ENCODE measurements at regions not wholly inside any gene's neighbourhood (a gene's known extent, or its start where the extent isn't known, plus 50 kb on each side); places are given as distances from the start of the nearest gene placed in this dataset.

DNA sequence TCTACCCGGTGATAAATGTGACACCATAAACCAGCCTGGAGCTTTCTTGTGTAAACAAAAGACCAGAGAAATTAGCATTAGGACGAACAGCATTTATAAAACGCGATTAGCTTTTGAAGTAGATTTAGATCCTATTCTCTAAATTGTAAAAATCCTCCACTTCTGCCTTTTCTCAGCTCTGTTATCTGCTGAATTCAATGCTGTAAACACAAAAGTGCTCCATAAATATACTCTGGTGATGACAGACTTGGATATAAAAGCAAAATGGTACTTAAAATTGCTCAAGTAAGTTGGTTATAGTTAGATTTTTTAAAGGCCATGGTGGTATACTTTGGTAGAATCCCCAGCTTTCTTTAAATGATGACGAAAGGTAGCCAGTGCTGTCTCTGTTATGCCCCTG is 114.6 kb upstream of the RMST start:
- no peak for DNase-seq

DNA sequence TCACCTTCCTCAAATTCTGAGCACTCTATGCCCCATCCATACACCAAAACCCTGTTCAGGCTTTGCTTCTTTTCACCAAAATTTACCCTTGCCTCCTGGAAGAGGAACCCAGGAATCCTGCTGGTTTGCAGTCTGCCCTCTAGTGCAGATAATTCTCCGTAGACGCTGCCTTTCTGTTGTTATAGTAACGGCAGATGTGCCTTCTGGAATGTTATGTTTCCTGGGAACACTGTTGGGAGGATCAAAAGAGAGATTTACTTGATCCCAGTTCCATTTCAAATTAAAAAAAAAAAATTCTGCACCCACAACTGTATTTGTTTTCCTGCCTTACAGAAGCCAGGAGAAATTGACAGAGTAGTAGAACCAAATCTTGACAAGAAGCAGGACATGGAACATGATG is 104.2 kb upstream of the RMST start:
- DNase-seq, result no peak

DNA sequence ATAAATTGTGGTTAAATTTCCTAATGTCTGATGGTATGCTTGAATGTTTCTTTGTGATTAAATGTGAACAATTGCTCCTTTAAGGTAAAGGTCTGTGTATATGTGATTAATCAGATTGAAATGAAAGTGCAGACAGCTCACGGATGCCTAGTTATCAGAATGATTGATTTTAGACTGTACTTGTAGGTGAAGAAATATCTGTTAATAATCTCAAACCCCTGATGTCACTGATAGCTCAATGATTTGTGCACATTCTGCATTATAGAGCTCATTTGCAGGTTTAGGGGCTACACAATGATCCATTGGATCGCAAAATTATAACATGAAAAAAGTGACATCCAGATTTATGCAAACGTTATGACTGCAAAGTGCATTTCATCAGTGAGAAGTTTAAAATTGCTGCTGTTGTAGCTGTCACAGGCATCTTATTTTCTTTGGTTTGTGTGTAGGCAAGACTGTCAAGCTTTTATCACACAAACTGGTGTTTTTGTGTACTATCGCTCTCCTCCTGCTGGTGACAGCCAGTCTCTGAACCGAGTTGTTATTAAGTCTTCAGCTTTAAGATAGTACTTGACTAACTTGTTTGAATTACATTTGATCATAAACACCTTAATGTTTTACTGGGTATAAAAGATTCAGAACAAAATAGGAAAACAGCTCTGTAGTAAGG is 103.4 kb upstream of the RMST start:
- DNase-seq, result no peak

DNA sequence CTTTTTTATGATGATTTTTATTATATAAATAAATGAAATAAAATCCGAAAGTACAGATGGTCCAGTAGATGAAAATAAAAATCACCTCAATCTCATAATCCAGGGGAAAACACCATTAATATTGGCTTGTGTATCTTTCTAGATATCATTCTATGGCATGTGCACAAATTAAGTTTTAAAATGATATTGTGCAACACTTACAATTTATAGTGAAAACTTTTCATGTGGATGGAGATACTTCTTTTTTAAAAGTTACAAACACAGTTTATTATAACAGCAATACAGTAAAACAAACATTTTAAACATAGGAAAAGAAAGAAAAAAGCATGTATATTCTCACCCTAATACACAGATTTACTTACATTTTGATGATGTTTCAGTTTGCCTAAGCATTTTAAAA is 98.9 kb upstream of the RMST start:
- no peak for DNase-seq

DNA sequence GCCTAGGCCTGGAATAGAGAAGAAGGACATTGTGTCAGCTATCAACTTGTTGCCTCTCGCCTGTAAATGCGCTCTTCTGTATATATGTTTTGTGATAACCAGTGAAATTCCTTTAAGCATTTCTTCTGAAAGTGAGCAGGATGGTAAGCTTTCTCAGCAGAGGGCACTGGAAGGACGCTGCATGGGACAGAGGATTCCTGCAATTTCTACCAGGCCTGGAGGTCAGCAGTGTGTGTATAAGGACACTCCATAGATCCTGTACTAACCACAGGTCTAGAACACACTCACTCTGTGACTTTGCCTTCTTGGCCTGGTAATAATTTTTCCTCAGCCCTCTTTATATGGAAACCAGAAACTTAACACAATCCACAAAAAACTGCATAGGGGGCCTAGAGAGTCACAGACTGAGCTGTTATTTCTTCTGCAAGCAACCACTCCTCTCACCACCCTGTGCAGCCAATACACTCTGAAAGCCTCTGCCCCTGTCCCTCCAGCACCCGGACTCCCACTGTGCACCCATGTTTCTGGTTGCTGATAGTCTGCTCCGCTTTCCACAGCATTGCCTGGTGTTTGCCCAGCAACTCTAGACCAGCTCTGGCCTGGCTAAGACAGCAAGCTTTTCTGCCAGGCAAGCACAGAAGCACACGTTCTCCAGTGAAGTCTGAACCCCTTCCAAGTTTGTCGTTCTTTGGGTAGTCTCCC is 94.0 kb upstream of the RMST start:
- no peak for DNase-seq

DNA sequence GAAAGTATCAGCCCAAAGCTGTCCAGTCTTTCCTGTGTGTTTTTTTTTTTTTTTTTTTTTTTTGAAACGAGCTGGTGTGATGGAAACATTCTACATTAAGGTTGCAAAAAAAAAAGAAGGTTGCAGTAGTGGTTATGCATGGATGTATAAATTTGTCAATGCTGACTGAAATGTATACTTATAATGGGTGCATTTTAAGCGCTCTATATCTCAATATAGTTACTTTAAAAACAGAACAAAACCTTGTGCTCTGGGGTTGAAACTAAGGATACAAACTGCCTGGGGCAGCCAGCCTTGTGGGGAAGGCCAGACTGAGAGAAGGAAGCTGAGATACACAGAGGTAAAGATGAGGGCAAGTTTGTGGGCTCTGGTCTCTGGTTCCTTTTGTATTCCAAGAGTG is 87.3 kb upstream of the RMST start:
- DNase-seq, result no peak

DNA sequence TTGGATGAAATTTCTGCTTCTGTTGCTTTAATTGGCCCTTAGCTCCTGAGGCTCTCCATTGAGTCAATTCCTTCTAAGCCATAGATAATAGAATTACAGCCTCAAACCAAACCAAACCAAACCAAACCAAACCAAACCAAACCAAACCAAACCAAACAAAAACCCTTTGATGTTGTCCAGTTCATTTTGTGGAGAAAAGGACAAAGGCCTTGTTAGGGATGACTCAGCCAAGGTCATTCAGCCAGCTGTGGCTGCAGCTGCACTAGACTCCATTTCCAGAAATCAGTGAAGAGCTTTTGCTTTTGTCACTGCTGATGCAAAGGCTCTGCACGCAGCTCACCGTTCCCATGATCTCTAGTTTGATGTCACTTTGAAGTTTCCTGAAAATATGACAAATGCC is 82.2 kb upstream of the RMST start:
- no peak for DNase-seq

DNA sequence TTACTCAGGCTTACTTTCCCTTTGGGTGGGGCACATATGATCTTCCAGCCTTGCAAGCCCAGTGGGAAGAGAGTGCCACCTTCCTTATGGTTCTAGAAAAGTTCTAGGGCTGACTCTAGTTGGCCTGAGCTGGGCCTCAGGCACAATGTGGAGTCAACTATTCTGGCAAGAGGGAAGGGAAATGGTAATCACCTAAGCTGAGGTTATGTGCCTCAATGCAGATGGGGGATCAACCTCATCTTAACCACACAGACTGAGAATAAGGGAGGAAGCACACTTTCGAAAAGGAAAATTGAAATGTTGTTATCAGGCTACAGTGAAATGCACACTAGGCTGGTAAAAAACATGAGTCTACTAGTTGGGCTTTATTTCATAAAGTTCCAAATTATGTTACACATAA is 77.5 kb upstream of the RMST start:
- no peak for DNase-seq

DNA sequence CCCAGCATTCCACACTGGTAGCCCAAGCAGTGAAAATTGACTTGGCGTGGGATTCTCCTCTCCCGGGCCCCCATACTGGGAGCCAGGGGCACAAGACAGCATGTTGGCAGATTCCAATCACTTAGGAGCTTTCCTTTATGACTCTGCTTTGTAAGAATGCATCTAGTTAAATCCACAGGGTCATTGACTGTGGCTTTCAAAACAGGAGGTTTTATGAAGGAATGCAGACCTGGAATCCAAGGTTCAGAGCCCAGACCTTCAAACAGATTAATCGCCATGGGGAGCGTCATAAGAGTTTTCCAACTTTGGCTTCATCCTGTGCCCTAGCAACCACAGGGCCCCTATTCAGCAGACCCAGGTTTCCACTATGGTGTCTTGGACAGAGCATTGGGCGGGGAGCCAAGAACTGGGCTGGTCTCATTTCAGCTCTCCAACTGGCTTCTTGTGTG is 76.4 kb upstream of the RMST start:
- DNase-seq, result no peak

DNA sequence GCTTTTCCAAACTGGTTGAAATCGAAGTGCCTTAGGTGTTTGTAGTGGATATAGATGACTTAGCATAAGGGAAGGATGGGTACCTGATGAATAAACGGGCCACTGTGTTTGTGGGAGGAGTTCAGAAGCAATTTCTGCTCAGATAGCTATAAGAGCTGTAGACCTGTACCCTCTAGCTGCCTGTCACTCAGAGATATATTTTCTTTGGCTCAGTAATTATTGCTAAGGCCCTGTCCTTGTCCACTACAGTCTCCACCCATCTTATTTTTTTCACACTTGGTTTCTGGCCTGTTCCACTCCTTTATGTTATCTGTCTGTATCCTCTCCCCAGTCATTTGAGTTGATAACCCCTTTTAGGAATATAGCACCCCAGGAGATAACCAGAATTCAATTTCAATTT is 74.8 kb upstream of the RMST start:
- DNase-seq, result no peak

DNA sequence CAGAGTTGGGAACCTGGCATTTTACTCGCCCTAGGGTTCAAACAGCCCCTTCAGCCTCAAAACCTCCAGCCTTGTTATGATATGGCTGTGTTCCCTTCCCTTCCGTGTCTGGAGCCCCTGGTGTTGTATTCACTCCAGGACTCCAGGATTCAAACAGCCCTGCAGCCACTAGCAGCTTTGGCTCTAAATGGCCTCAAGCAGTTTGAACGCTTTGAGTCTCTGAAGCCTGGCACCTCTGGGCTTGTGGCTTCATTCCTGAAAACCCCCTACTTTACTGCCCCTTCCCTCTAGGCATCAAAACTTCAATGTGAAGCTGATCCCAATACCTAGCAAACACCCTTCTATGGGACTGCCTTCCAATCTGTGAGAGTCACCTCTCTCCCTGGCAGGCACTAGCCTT is 67.9 kb upstream of the RMST start:
- no peak for DNase-seq

DNA sequence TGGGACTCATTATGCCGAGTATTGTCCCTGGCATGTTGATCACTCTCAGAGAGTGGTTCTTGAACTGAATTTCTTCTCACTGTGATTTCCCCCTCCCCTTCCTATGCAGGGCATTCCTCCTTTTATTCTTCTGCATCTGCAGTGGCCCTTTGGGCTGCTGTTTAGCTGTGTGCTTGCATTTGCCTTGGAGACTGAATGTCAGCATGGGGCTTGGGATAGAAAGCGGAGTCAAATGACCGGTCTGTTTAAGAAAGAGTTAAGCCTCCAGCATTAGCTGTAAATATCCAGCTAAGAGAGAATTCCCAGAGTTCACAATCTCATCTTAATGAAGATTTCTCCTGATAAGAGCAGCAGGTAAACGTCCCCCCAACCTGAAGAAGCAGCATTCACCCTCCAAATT is 65.6 kb upstream of the RMST start:
- DNase-seq, result no peak

DNA sequence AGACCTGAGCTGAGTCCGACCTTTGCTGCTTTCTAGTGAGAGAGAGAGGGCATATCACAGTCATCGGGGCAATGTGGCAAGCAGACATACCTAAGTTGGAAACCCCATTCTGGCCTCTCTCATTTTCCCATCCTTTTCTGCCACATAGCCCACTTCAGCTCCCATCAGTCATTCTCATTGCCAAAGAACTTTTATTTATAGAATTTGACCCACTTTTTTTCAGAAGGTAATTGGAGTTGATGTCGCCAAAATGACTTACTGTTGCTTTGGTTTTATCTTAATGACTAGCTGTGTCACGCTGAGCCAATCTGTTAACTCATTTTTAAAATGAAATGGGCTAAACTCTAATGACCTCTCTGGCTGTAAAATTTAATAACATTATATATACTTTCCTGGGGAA is 63.9 kb upstream of the RMST start:
- DNase-seq, result no peak

DNA sequence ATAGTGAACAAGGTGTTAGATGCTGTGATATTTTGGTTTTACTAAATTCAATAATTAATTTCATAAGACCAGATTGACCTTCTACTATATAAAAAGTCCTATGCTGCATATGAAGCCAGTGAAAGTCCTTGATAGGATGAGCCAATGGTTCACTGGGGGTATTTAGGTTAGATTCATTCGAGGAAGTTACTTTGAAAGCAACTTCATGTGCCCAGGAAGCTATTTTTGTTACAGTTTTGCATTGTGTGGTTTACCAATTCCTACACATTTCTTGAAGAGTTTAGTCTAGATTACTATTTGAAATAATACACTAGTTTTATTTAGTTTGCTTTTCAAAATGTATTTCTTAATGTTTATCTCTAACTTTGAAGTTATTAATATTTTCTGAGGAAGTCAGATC is 58.5 kb upstream of the RMST start:
- no peak for DNase-seq

DNA sequence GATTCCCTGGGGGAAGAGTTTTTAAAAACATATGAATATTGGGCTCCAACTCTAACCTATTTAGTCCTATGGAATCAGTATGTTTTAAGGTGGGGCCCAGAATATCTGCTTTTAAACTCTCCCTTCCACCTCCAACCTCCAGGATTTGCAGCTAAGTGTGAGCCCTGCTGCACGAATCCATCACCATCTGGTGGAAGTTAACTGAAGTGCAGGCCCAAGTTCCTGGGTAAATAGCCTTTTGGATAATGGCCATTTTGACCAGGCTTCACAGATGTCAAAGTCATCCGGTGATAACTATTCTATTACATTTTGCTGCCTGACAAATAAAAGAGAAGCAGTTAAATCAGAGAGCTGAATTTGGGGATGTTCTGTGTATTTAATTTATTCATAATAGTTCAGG is 58.1 kb upstream of the RMST start:
- DNase-seq, result peak; percentile 61

DNA sequence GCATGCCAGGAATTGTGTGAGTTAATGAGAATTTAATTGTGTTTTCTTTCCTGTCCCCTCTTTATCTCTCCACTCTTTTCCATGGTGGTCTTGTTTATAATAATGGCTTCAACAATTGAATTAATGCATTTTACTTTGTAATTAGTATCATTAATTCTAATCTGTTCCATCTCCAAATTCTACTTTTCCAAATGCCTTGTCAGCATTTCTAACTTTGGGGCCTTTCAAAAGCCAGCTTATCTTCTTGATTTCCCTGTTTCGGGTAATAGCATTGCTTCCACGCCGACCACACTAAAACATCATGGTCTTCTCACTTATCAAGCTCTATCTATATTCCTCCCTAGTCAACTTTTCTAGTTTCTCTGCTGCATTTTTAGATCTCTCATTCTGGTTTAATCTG is 54.2 kb upstream of the RMST start:
- no peak for DNase-seq

DNA sequence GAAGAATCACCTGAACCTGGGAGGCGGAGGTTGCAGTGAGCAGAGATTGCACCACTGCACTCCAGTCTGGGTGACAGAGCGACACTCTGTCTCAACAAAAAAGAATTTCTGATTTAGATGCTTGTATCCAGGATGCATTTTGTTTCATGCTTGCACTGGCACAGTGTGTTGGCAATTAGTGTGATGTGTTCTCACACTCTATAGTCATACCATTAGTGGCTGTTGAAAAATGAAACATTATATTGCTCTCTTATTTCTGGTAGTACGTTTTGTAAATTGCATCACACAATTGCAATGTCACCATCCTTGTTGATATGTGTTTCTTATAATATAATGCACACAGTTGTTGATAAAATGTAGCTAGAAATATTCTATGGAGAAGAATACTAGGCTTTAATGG is 51.3 kb upstream of the RMST start:
- no peak for DNase-seq

Measured in hematopoietic multipotent progenitor cell treated with erythropoietin and hydrocortisone succinate and interleukin-3 and kit ligand, for 6 days (in vitro differentiated cells).